ENCODE measurements at regions not wholly inside any gene's neighbourhood (a gene's known extent, or its start where the extent isn't known, plus 50 kb on each side); places are given as distances from the start of the nearest gene placed in this dataset.
"Not testable (repeated sequence)": the region's sequence is repeated elsewhere in the genome, so short reads cannot be mapped to it uniquely, and the experiment has no call there.

- TF ChIP-seq CTCF, POLR2A (IDR thresholded peaks at IDR 0.05): not testable (repeated sequence)
Measured at GRCh38 chr12:131233850-131234789, 280.4 kb downstream of the ADGRD1 start.
